Neural progenitor cell (in vitro differentiated cells): ENCODE measurements at regions not wholly inside any gene's neighbourhood (a gene's known extent, or its start where the extent isn't known, plus 50 kb on each side); places are given as distances from the start of the nearest gene placed in this dataset.

Experiments
- DNase-seq: peaks from one replicate; pipeline ENCODE4 v3.0.0-alpha.2; 2016; ENCODE audit warnings: low spot score
- H2AFZ ChIP-seq: fragments of 200-600 bp; sonication (generic); replicated peaks from 2 replicates; pipeline ENCODE4 v1.6.1; 2016; ENCODE audit warnings: antibody characterized with exemption
- H3F3A ChIP-seq: fragments of 200-600 bp; sonication (generic); 2 replicates; pipeline ENCODE4 v1.6.1; 2016; ENCODE audit warnings: antibody characterized with exemption, low read depth
- H3K27ac ChIP-seq: fragments of 200-600 bp; sonication (generic); 2 replicates; pipeline ENCODE4 v1.5.1; 2016; ENCODE audit warnings: mild to moderate bottlenecking
- H3K27me3 ChIP-seq: fragments of 200-600 bp; sonication (generic); 2 replicates; pipeline ENCODE4 v1.6.1; 2016; ENCODE audit warnings: mild to moderate bottlenecking, moderate library complexity
- H3K36me3 ChIP-seq: fragments of 200-600 bp; sonication (generic); 2 replicates; pipeline ENCODE4 v1.5.1; 2016
- H3K4me1 ChIP-seq: fragments of 200-600 bp; sonication (generic); 2 replicates; pipeline ENCODE4 v1.6.1; 2016; ENCODE audit warnings: mixed run types
- H3K4me2 ChIP-seq: fragments of 200-600 bp; sonication (generic); 2 replicates; pipeline ENCODE4 v1.6.1; 2016
- H3K4me3 ChIP-seq: fragments of 200-600 bp; sonication (generic); 2 replicates; pipeline ENCODE4 v1.5.1; 2016
- H3K79me2 ChIP-seq: fragments of 200-600 bp; sonication (generic); 2 replicates; pipeline ENCODE4 v1.6.1; 2016; ENCODE audit warnings: low read depth
- H3K9ac ChIP-seq: fragments of 200-600 bp; sonication (generic); 2 replicates; pipeline ENCODE4 v1.6.1; 2016
- H3K9me3 ChIP-seq: fragments of 200-600 bp; sonication (generic); 2 replicates; pipeline ENCODE4 v1.5.1; 2016; ENCODE audit warnings: low read depth
- H4K20me1 ChIP-seq: fragments of 200-600 bp; sonication (generic); 2 replicates; pipeline ENCODE4 v1.6.1; 2016; ENCODE audit warnings: low read depth
- H3K27ac Mint-ChIP-seq: 3 replicates; pipeline ENCODE4 v1.8.0; 2021; ENCODE audit warnings: mixed read lengths
- H3K27me3 Mint-ChIP-seq: 2 replicates; pipeline ENCODE4 v1.8.0; 2022; ENCODE audit warnings: low read depth, mild to moderate bottlenecking, inconsistent platforms, moderate library complexity, mixed read lengths; ENCODE audit not compliant: insufficient read depth
- H3K36me3 Mint-ChIP-seq: 3 replicates; pipeline ENCODE4 v1.8.0; 2021; ENCODE audit warnings: mixed read lengths
- H3K4me1 Mint-ChIP-seq: 3 replicates; pipeline ENCODE4 v1.8.0; 2021; ENCODE audit warnings: mixed read lengths
- H3K4me3 Mint-ChIP-seq: 3 replicates; pipeline ENCODE4 v1.8.0; 2021; ENCODE audit warnings: mild to moderate bottlenecking, moderate library complexity, mixed read lengths
- H3K9me3 Mint-ChIP-seq: 3 replicates; pipeline ENCODE4 v1.8.0; 2020; ENCODE audit warnings: mixed read lengths
- CTCF ChIP-seq: fragments of 200-600 bp; sonication (generic); IDR thresholded peaks from 2 replicates; pipeline ENCODE4 v1.5.1; 2017; ENCODE audit warnings: antibody characterized with exemption, mild to moderate bottlenecking
- EZH2 ChIP-seq: fragments of 200-600 bp; sonication (generic); IDR thresholded peaks from 2 replicates; pipeline ENCODE4 v1.6.1; 2017; ENCODE audit warnings: antibody characterized with exemption, mild to moderate bottlenecking, moderate library complexity
- EZH2phosphoT487 ChIP-seq: fragments of 200-600 bp; sonication (generic); IDR thresholded peaks from 2 replicates; pipeline ENCODE4 v1.6.1; 2017; ENCODE audit warnings: antibody characterized with exemption

- H3K27ac Mint-ChIP-seq: peak overlapping the region; percentile 51
- no peaks in the 10 kb centered on the region for H3K36me3 ChIP-seq
- peaks cover 7% of the 10 kb centered on the region for H3K27me3 Mint-ChIP-seq
- peak overlapping the region; percentile 86 for H3K4me3 Mint-ChIP-seq
- TF ChIP-seq EZH2phosphoT487: no peak
- no peak for TF ChIP-seq EZH2
- TF ChIP-seq CTCF: peak; percentile 12
- H3K9me3 Mint-ChIP-seq: no peaks in the 10 kb centered on the region
- DNase-seq: peak; percentile 88
- H3K36me3 Mint-ChIP-seq: no peaks in the 10 kb centered on the region
- H3K27ac ChIP-seq: no peak overlapping the region
- H3K4me2 ChIP-seq: peak overlapping the region; percentile 86
- H3K4me1 ChIP-seq: peaks cover 12% of the 10 kb centered on the region
- H3K9me3 ChIP-seq: no peaks in the 10 kb centered on the region
- peak overlapping the region; percentile 19 for H3K9ac ChIP-seq
- H3K27me3 ChIP-seq: no peaks in the 10 kb centered on the region
- no peaks in the 10 kb centered on the region for H4K20me1 ChIP-seq
- no peaks in the 10 kb centered on the region for H3K79me2 ChIP-seq
- H2AFZ ChIP-seq: peak overlapping the region; percentile 98
- H3K4me3 ChIP-seq: peak overlapping the region; percentile 61
- peaks cover 17% of the 10 kb centered on the region for H3F3A ChIP-seq
- H3K4me1 Mint-ChIP-seq: peaks cover 12% of the 10 kb centered on the region
Observed at GRCh38 chr5:134465816-134466240, 54.1 kb upstream of the CDKN2AIPNL start.

- TF ChIP-seq EZH2: no peak
- TF ChIP-seq EZH2phosphoT487: no peak
- TF ChIP-seq CTCF: no peak
- DNase-seq: no peak
- Histone ChIP-seq H3K36me3 (no peaks in the 10 kb centered on the region), H3K27ac (no peak overlapping the region), H4K20me1 (no peaks in the 10 kb centered on the region), H3F3A (peaks cover 17% of the 10 kb centered on the region), H2AFZ (peak overlapping the region; percentile 98), H3K9ac (no peak overlapping the region), H3K9me3 (no peaks in the 10 kb centered on the region), H3K4me1 (peaks cover 12% of the 10 kb centered on the region), H3K79me2 (no peaks in the 10 kb centered on the region), H3K4me3 (peak overlapping the region; percentile 61), H3K27me3 (no peaks in the 10 kb centered on the region), H3K4me2 (peak overlapping the region; percentile 86)
- Mint-ChIP-seq H3K27ac (no peak overlapping the region), H3K4me1 (peaks cover 12% of the 10 kb centered on the region), H3K4me3 (peak overlapping the region; percentile 59), H3K36me3 (no peaks in the 10 kb centered on the region), H3K27me3 (peaks cover 7% of the 10 kb centered on the region), H3K9me3 (no peaks in the 10 kb centered on the region)
Observed at GRCh38 chr5:134464988-134465815, 53.5 kb upstream of the CDKN2AIPNL start.

GRCh38 chr5:134463991-134464760, 52.5 kb upstream of the CDKN2AIPNL start:
- H3K79me2 ChIP-seq: no peaks in the 10 kb centered on the region
- H3K4me3 ChIP-seq: no peak overlapping the region
- Mint-ChIP-seq H3K4me3 (no peak overlapping the region), H3K9me3 (no peaks in the 10 kb centered on the region), H3K36me3 (no peaks in the 10 kb centered on the region), H3K27ac (peak overlapping the region; percentile 74), H3K4me1 (peaks cover 12% of the 10 kb centered on the region), H3K27me3 (peaks cover 7% of the 10 kb centered on the region)
- no peak overlapping the region for H3K9ac ChIP-seq
- peaks cover 17% of the 10 kb centered on the region for H3F3A ChIP-seq
- H3K4me2 ChIP-seq: no peak overlapping the region
- no peak overlapping the region for H3K27ac ChIP-seq
- H3K4me1 ChIP-seq: peaks cover 12% of the 10 kb centered on the region
- H3K9me3 ChIP-seq: no peaks in the 10 kb centered on the region
- no peak overlapping the region for H2AFZ ChIP-seq
- no peak for DNase-seq
- no peaks in the 10 kb centered on the region for H4K20me1 ChIP-seq
- TF ChIP-seq EZH2phosphoT487: no peak
- no peak for TF ChIP-seq CTCF
- no peak for TF ChIP-seq EZH2
- no peaks in the 10 kb centered on the region for H3K36me3 ChIP-seq
- H3K27me3 ChIP-seq: no peaks in the 10 kb centered on the region
